ENCODE measurements at regions not wholly inside any gene's neighbourhood (a gene's known extent, or its start where the extent isn't known, plus 50 kb on each side); places are given as distances from the start of the nearest gene placed in this dataset.
A peak's percentile ranks its signal among the peaks of the same experiment; 100 is the strongest.

GRCh38 chr14:58721723-58722122 lies 84.0 kb downstream of the DACT1 start:
- Mint-ChIP-seq H3K4me1 (peaks cover 72% of the 10 kb centered on the region), H3K27me3 (ENCODE audit: low read depth) (no peaks in the 10 kb centered on the region), H3K9me3 (no peaks in the 10 kb centered on the region), H3K4me3 (no peak overlapping the region), H3K36me3 (ENCODE audit: low read depth) (no peaks in the 10 kb centered on the region), H3K27ac (peak overlapping the region; percentile 81 to 85 (median 81))
- TF ChIP-seq CTCF (IDR thresholded peaks at IDR 0.05; ENCODE audit: unreplicated experiment in 3 of 3), result no peak

- peaks cover 66% of the 10 kb centered on the region for H3K4me1 Mint-ChIP-seq
- H3K4me3 Mint-ChIP-seq, result no peak overlapping the region
- no peaks in the 10 kb centered on the region for H3K27me3 Mint-ChIP-seq (ENCODE audit: low read depth)
- peak overlapping the region; percentile 81 to 85 (median 81) for H3K27ac Mint-ChIP-seq
- H3K36me3 Mint-ChIP-seq (ENCODE audit: low read depth), result no peaks in the 10 kb centered on the region
- no peaks in the 10 kb centered on the region for H3K9me3 Mint-ChIP-seq
- no peak for TF ChIP-seq CTCF (IDR thresholded peaks at IDR 0.05; ENCODE audit: unreplicated experiment in 3 of 3)
These were observed 84.7 kb downstream of the DACT1 start for GRCh38 chr14:58722441-58722840.

- H3K27me3 Mint-ChIP-seq (ENCODE audit: low read depth), result no peaks in the 10 kb centered on the region
- H3K9me3 Mint-ChIP-seq, result no peaks in the 10 kb centered on the region
- H3K4me3 Mint-ChIP-seq, result no peak overlapping the region
- H3K4me1 Mint-ChIP-seq, result peaks cover 49% of the 10 kb centered on the region
- no peaks in the 10 kb centered on the region for H3K36me3 Mint-ChIP-seq (ENCODE audit: low read depth)
- H3K27ac Mint-ChIP-seq, result peak overlapping the region in 2 of 3 experiments; percentile 86 to 88
- TF ChIP-seq CTCF (IDR thresholded peaks at IDR 0.05; ENCODE audit: unreplicated experiment in 3 of 3), result no peak
These were observed 86.4 kb downstream of the DACT1 start for GRCh38 chr14:58724206-58724605.

GRCh38 chr14:58724702-58725101 lies 86.9 kb downstream of the DACT1 start:
- H3K36me3 Mint-ChIP-seq (ENCODE audit: low read depth), result no peaks in the 10 kb centered on the region
- H3K9me3 Mint-ChIP-seq, result no peaks in the 10 kb centered on the region
- no peaks in the 10 kb centered on the region for H3K27me3 Mint-ChIP-seq (ENCODE audit: low read depth)
- no peak overlapping the region for H3K4me3 Mint-ChIP-seq
- peaks cover 47% of the 10 kb centered on the region for H3K4me1 Mint-ChIP-seq
- no peak for TF ChIP-seq CTCF (IDR thresholded peaks at IDR 0.05; ENCODE audit: unreplicated experiment in 3 of 3)
- peak overlapping the region; percentile 49 to 89 (median 88) for H3K27ac Mint-ChIP-seq

- no peak overlapping the region for H3K4me3 Mint-ChIP-seq
- H3K4me1 Mint-ChIP-seq, result peaks cover 45% of the 10 kb centered on the region
- H3K9me3 Mint-ChIP-seq, result no peaks in the 10 kb centered on the region
- H3K27ac Mint-ChIP-seq, result peak overlapping the region; percentile 49 to 89 (median 88)
- H3K36me3 Mint-ChIP-seq (ENCODE audit: low read depth), result no peaks in the 10 kb centered on the region
- TF ChIP-seq CTCF (IDR thresholded peaks at IDR 0.05; ENCODE audit: unreplicated experiment in 3 of 3), result no peak
- H3K27me3 Mint-ChIP-seq (ENCODE audit: low read depth), result no peaks in the 10 kb centered on the region
These were observed 87.5 kb downstream of the DACT1 start for GRCh38 chr14:58725226-58725625.

- peak overlapping the region; percentile 49 to 89 (median 88) for H3K27ac Mint-ChIP-seq
- H3K27me3 Mint-ChIP-seq (ENCODE audit: low read depth), result no peaks in the 10 kb centered on the region
- no peaks in the 10 kb centered on the region for H3K36me3 Mint-ChIP-seq (ENCODE audit: low read depth)
- peaks cover 50% of the 10 kb centered on the region for H3K4me1 Mint-ChIP-seq
- H3K9me3 Mint-ChIP-seq, result no peaks in the 10 kb centered on the region
- no peak overlapping the region for H3K4me3 Mint-ChIP-seq
- TF ChIP-seq CTCF (IDR thresholded peaks at IDR 0.05; ENCODE audit: unreplicated experiment in 3 of 3), result no peak
These were observed 88.1 kb downstream of the DACT1 start for GRCh38 chr14:58725871-58726270.
